Activated CD4-positive, alpha-beta T cell treated with anti-CD3 and anti-CD28 coated beads for 36 hours (primary cell): ENCODE measurements at regions not wholly inside any gene's neighbourhood (a gene's known extent, or its start where the extent isn't known, plus 50 kb on each side); places are given as distances from the start of the nearest gene placed in this dataset.
"Not testable (repeated sequence)": the region's sequence is repeated elsewhere in the genome, so short reads cannot be mapped to it uniquely, and the experiment has no call there.

Experiments used
- ATAC-seq: fragments of 200-7000 bp; cut with Tn5 transposase; one replicate; pipeline ENCODE4 v1.10.0; 2021; ENCODE audit warnings: mild to moderate bottlenecking, moderate library complexity
- CTCF ChIA-PET: fragments of 350-600 bp; sonication (Branson Sonifier 250); formaldehyde crosslinking; loops from one replicate; lab custom pipeline; 2021; ENCODE audit warnings: antibody characterized with exemption; lab: Charles Lee
- POLR2A ChIA-PET: fragments of 350-600 bp; sonication (Branson Sonifier 250); formaldehyde crosslinking; loops from one replicate; lab custom pipeline; 2021; ENCODE audit warnings: antibody characterized with exemption, inconsistent platforms; lab: Charles Lee
- DNase-seq: peaks from one replicate; pipeline ENCODE4 v3.0.0-alpha.2; 2020
- H3K27ac Mint-ChIP-seq: one replicate; pipeline ENCODE4 v1.8.0; 2021; ENCODE audit warnings: mixed read lengths
- H3K27me3 Mint-ChIP-seq: one replicate; pipeline ENCODE4 v1.8.0; 2021; ENCODE audit warnings: mixed read lengths
- H3K36me3 Mint-ChIP-seq: one replicate; pipeline ENCODE4 v1.8.0; 2021; ENCODE audit warnings: low read depth, mixed read lengths
- H3K4me1 Mint-ChIP-seq: one replicate; pipeline ENCODE4 v1.8.0; 2021; ENCODE audit warnings: mixed read lengths
- H3K4me3 Mint-ChIP-seq: one replicate; pipeline ENCODE4 v1.8.0; 2021; ENCODE audit warnings: mild to moderate bottlenecking, moderate library complexity, mixed read lengths
- H3K9me3 Mint-ChIP-seq: one replicate; pipeline ENCODE4 v1.8.0; 2021; ENCODE audit warnings: low read depth, mixed read lengths
- intact Hi-C, 2 experiments: fragments of 100-400 bp; cut with DNase I in 1 of 2; cut with micrococcal nuclease in 1 of 2; formaldehyde crosslinking; loops; one replicate each; pipeline versions ENCODE4 v1.14.2 to v1.15.1; 2022 to 2024; cut with DNase I, micrococcal nuclease

GRCh38 chr7:63748571-63749302 is 249.9 kb upstream of the ZNF722 start:
- POLR2A ChIA-PET, H3K27me3 Mint-ChIP-seq, ATAC-seq, DNase-seq, H3K27ac Mint-ChIP-seq, H3K9me3 Mint-ChIP-seq, intact Hi-C loops, CTCF ChIA-PET, H3K4me3 Mint-ChIP-seq, H3K4me1 Mint-ChIP-seq, H3K36me3 Mint-ChIP-seq: not testable (repeated sequence)

GRCh38 chr7:63752446-63752845 is 246.2 kb upstream of the ZNF722 start:
- H3K36me3 Mint-ChIP-seq, ATAC-seq, H3K4me1 Mint-ChIP-seq, POLR2A ChIA-PET, H3K27ac Mint-ChIP-seq, CTCF ChIA-PET, DNase-seq, H3K9me3 Mint-ChIP-seq, intact Hi-C loops, H3K4me3 Mint-ChIP-seq, H3K27me3 Mint-ChIP-seq: not testable (repeated sequence)

DNA sequence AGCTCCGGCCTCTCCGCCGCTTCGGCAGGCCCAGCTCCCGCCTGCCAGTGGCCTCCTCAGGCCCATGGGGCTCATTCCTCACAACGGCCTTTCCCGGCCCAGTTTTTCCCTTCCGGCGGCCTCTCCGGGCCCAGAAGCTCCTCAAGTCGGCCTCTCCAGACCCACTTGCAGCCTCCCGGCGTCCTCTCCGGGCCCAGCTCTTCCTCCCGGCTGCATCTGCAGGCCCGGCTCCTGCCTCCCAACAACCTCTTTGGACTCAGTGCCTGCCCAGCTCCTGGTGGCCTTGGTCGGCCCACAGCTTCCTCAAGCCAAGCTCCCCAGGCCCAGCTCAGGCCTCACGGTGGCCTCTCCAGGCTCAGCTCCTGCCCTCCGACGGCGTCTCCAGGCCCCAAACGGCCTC is 245.5 kb upstream of the ZNF722 start:
- DNase-seq, H3K4me3 Mint-ChIP-seq, H3K27me3 Mint-ChIP-seq, H3K9me3 Mint-ChIP-seq, H3K36me3 Mint-ChIP-seq, ATAC-seq, CTCF ChIA-PET, H3K27ac Mint-ChIP-seq, POLR2A ChIA-PET, H3K4me1 Mint-ChIP-seq, intact Hi-C loops: not testable (repeated sequence)

GRCh38 chr7:63760202-63760601 is 238.4 kb upstream of the ZNF722 start:
- H3K36me3 Mint-ChIP-seq, intact Hi-C loops, CTCF ChIA-PET, POLR2A ChIA-PET, H3K9me3 Mint-ChIP-seq, H3K27me3 Mint-ChIP-seq, H3K27ac Mint-ChIP-seq, ATAC-seq, H3K4me1 Mint-ChIP-seq, DNase-seq, H3K4me3 Mint-ChIP-seq: not testable (repeated sequence)

GRCh38 chr7:63765541-63765940 is 233.1 kb upstream of the ZNF722 start:
- CTCF ChIA-PET, ATAC-seq, H3K27ac Mint-ChIP-seq, DNase-seq, H3K36me3 Mint-ChIP-seq, H3K4me3 Mint-ChIP-seq, POLR2A ChIA-PET, H3K9me3 Mint-ChIP-seq, intact Hi-C loops, H3K4me1 Mint-ChIP-seq, H3K27me3 Mint-ChIP-seq: not testable (repeated sequence)

DNA sequence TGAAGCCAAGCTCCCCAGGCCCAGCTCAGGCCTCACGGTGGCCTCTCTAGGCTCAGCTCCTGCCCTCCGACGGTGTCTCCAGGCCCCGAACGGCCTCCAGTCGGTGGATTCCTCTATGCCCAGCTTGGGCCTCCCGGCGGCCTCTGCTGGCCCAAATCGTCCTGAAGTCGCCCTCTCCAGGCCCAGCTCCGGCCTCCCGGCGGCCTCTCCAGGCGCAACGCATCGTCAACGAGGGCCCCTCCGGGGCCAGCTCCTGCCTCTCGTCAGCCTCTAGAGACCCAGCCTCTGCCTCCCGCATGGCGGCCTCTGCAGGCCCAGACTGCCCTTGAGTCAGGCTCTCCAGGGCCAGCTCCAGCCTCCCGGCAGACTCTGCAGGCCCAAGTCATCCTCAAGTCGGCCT is 232.5 kb upstream of the ZNF722 start:
- DNase-seq, H3K9me3 Mint-ChIP-seq, POLR2A ChIA-PET, CTCF ChIA-PET, intact Hi-C loops, H3K36me3 Mint-ChIP-seq, H3K4me1 Mint-ChIP-seq, H3K27ac Mint-ChIP-seq, H3K4me3 Mint-ChIP-seq, ATAC-seq, H3K27me3 Mint-ChIP-seq: not testable (repeated sequence)

DNA sequence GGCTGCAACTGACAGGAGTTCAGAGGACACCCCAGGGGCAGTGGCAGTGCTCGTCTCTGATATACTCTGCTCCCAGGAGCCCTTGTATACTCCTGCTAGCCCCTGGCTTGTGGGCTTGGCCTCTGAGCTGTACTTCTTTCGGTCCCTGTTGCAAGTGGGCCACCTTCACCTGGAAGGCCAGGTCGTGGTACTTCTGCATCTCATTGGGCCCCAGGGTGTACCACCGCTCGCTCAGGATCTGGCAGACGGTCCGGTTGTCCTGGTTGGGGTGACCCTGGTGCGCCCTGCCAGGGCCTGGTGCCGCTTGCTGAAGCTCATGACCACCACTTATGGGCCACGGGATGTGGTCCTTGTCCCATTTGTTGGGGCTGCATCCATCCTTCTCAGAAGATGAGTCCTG is 228.5 kb upstream of the ZNF722 start:
- DNase-seq, intact Hi-C loops, CTCF ChIA-PET, H3K27ac Mint-ChIP-seq, H3K4me3 Mint-ChIP-seq, H3K36me3 Mint-ChIP-seq, ATAC-seq, H3K4me1 Mint-ChIP-seq, POLR2A ChIA-PET, H3K27me3 Mint-ChIP-seq, H3K9me3 Mint-ChIP-seq: not testable (repeated sequence)

DNA sequence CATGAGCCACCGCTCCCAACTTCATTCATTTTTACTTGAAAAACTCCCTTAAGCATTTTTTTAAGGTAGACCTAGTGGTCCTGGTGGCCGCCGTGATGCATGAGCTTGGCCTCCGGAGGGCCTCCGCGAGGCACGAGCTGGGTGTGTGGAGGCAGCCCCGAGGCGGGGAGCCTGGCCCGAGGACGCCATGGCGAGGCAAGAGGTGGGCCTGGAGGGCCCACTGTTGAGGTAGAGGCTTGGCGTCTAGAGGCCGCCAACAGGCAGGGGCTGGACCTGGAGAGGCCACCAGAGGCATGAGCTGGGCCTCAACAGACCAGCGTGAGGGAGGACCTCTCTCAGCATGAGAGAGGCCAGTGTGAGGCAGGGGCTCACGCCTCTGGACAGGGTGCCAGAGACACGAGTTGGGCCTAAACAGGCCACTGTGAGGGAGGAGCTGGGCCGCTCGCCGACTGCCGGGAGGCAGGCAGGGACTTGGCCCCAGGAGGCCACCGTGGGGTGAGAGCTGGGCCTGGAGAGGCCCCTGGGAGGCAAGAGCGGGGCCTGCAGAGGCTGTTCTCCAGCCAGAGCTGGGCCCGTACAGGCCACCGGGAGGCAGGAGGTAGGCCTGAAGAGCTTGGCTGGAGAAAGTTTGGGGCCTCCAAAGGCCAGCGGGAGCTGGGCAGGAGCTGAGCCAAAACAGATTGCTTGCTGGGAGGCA is 227.1 kb upstream of the ZNF722 start:
- H3K9me3 Mint-ChIP-seq, H3K4me3 Mint-ChIP-seq, POLR2A ChIA-PET, intact Hi-C loops, ATAC-seq, H3K4me1 Mint-ChIP-seq, CTCF ChIA-PET, H3K27ac Mint-ChIP-seq, H3K27me3 Mint-ChIP-seq, DNase-seq, H3K36me3 Mint-ChIP-seq: not testable (repeated sequence)

- Mint-ChIP-seq H3K27ac (no peak overlapping the region), H3K4me1 (no peaks in the 10 kb centered on the region), H3K4me3 (no peak overlapping the region), H3K27me3 (peaks cover 4% of the 10 kb centered on the region), H3K9me3 (peaks cover 3% of the 10 kb centered on the region), H3K36me3 (peaks cover 2% of the 10 kb centered on the region)
- ChIA-PET POLR2A (no interaction called here), CTCF (no interaction called here)
- intact Hi-C loops, result no loop called here
- DNase-seq (peak; percentile 46), ATAC-seq (peak; percentile 65)
These were observed 209.1 kb upstream of the ZNF722 start for GRCh38 chr7:63789378-63790176.

DNA sequence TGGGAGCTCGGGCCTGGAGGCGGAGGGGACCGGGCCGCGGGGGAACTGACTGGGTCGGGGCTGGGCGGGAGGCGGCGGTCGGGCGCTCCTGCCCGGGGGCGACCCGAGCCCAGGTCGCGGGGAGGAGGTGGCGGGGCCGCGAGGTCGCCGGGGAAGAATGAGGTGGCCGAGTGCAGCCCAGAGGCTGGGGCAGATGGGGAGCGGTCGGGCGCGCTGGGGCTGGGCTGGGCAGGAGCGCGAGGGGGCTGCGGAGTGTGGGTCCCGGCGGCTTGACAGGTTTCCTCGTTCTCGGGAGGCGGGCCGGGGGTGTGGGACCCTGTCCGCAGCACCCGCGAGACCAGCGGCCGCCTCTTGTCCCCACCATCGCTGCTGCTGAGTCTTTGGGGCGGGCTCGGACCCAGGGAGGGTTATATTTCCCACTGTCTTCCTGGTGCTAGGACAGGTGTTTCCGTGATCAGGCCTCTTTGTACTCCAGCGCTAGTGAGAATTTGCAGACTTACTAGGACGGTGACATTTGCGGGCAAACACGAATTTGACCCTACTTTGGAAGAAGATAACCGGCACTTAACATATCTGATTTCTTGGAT is 208.4 kb upstream of the ZNF722 start:
- ATAC-seq, H3K27ac Mint-ChIP-seq, H3K4me1 Mint-ChIP-seq, DNase-seq, intact Hi-C loops, H3K27me3 Mint-ChIP-seq, H3K9me3 Mint-ChIP-seq, POLR2A ChIA-PET, H3K4me3 Mint-ChIP-seq, H3K36me3 Mint-ChIP-seq, CTCF ChIA-PET: not testable (repeated sequence)
